PC-3 (cell line): ENCODE measurements at regions not wholly inside any gene's neighbourhood (a gene's known extent, or its start where the extent isn't known, plus 50 kb on each side); places are given as distances from the start of the nearest gene placed in this dataset.

Source experiments
- ATAC-seq: fragments of 200-7000 bp; cut with Tn5 transposase; 2 replicates; pipeline ENCODE4 v1.9.1; 2020; ENCODE audit warnings: mild to moderate bottlenecking, moderate library complexity
- BruUV-seq: library from RNA; stranded (reverse); fragments of 400-500 nt; replicated peaks from 2 replicates; lab custom pipeline; 2021; lab: Mats Ljungman, UMichigan
- CTCF ChIA-PET: fragments of 300-600 bp; sonication (Branson Sonifier 250); formaldehyde crosslinking; loops from one replicate; lab custom pipeline; 2022; ENCODE audit warnings: antibody characterized with exemption; lab: Charles Lee
- POLR2A ChIA-PET: fragments of 300-600 bp; sonication (Branson Sonifier 250); formaldehyde crosslinking; loops from one replicate; lab custom pipeline; 2022; ENCODE audit warnings: antibody characterized with exemption; ENCODE audit not compliant: unreplicated experiment; lab: Charles Lee
- DNase-seq: peaks from one replicate; pipeline ENCODE4 v3.0.0-alpha.2; 2015
- H2AFZ ChIP-seq: fragments of 300-600 bp; sonication (generic); 2 replicates; pipeline ENCODE4 v1.6.0; 2016; ENCODE audit warnings: antibody characterized with exemption, low read length
- H3F3A ChIP-seq: fragments of 300-600 bp; sonication (generic); one replicate; pipeline ENCODE4 v1.6.0; 2017; ENCODE audit warnings: antibody characterized with exemption, low read length, control low read depth, mild to moderate bottlenecking; ENCODE audit not compliant: unreplicated experiment
- H3K27ac ChIP-seq: fragments of 300-600 bp; sonication (generic); 2 replicates; pipeline ENCODE4 v1.5.1; 2016; ENCODE audit warnings: mild to moderate bottlenecking, low read length
- H3K27me3 ChIP-seq: fragments of 300-600 bp; sonication (generic); 2 replicates; pipeline ENCODE4 v1.6.1; 2016; ENCODE audit warnings: low read length, mixed read lengths
- H3K36me3 ChIP-seq: fragments of 300-600 bp; sonication (generic); 2 replicates; pipeline ENCODE4 v1.6.1; 2016; ENCODE audit warnings: low read depth, mixed run types, low read length, mixed read lengths
- H3K4me1 ChIP-seq: fragments of 300-600 bp; sonication (generic); 2 replicates; pipeline ENCODE4 v1.5.1; 2016; ENCODE audit warnings: low read length; ENCODE audit not compliant: insufficient read depth
- H3K4me2 ChIP-seq: fragments of 300-600 bp; sonication (generic); 2 replicates; pipeline ENCODE4 v1.6.0; 2016; ENCODE audit warnings: low read length
- H3K4me3 ChIP-seq: fragments of 300-600 bp; sonication (generic); 2 replicates; pipeline ENCODE4 v1.5.1; 2016; ENCODE audit warnings: mild to moderate bottlenecking, low read length, mixed read lengths
- H3K79me2 ChIP-seq: fragments of 300-600 bp; sonication (generic); 2 replicates; pipeline ENCODE4 v1.6.1; 2017; ENCODE audit warnings: low read length, mixed read lengths
- H3K9ac ChIP-seq: fragments of 300-600 bp; sonication (generic); 2 replicates; pipeline ENCODE4 v1.6.0; 2016; ENCODE audit warnings: mild to moderate bottlenecking, low read length
- H3K9me2 ChIP-seq: fragments of 300-600 bp; sonication (generic); replicated peaks from 2 replicates; pipeline ENCODE4 v1.6.1; 2016; ENCODE audit warnings: mixed run types, low read length, mixed read lengths
- H3K9me3 ChIP-seq: fragments of 300-600 bp; sonication (generic); 2 replicates; pipeline ENCODE4 v1.6.1; 2016; ENCODE audit warnings: low read length, mixed read lengths
- H4K20me1 ChIP-seq: fragments of 300-600 bp; sonication (generic); 2 replicates; pipeline ENCODE4 v1.6.1; 2016; ENCODE audit warnings: low read length, mixed read lengths
- EZH2 ChIP-seq: fragments of 300-600 bp; sonication (generic); IDR thresholded peaks from one replicate; pipeline ENCODE4 v1.6.1; 2017; ENCODE audit warnings: antibody characterized with exemption, mild to moderate bottlenecking, low read length; ENCODE audit not compliant: unreplicated experiment
- EZH2phosphoT487 ChIP-seq: fragments of 300-600 bp; sonication (generic); IDR thresholded peaks from 2 replicates; pipeline ENCODE4 v1.6.1; 2018; ENCODE audit warnings: mild to moderate bottlenecking, antibody characterized with exemption, low read length, borderline replicate concordance
- intact Hi-C: fragments of 100-400 bp; cut with micrococcal nuclease; formaldehyde crosslinking; loops from 2 replicates; pipeline ENCODE4 v1.9.0; 2023
- TF ChIP-seq, protein P1 (sequence below): fragments of 300-600 bp; sonication (generic); conservative IDR thresholded peaks from 2 replicates; pipeline ENCODE4 v1.5.1; 2017; ENCODE audit warnings: antibody characterized with exemption, low read depth, mild to moderate bottlenecking, low read length

DNA sequence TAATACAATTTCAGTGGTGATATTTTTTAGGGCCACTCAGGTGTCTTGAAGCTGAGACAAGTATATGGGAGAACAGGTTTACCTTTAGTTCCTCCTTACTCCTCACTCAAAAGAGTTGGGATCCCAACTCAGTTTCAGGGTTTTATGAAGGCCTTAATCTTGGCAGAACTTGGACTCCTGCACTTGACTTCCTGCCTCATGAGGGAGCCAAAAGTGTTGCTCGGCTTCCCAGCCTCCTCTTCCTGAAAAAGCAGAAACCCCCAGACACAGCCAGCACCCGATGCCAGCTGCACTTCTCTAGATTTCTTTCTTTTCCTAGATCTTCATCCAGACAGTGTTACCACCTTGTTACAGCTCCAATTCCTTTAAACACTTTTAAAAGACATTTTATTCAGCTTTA lies 70.8 kb upstream of the TMPRSS2 start:
- Histone ChIP-seq H3K27ac (no peak overlapping the region), H3K4me3 (no peak overlapping the region), H3K27me3 (no peaks in the 10 kb centered on the region), H3F3A (peaks cover 6% of the 10 kb centered on the region), H4K20me1 (no peaks in the 10 kb centered on the region), H3K4me1 (peaks cover 53% of the 10 kb centered on the region), H3K4me2 (no peak overlapping the region), H3K36me3 (0 out of 2 replicates have a peak, but pooled peaks cover 4% of the 10 kb centered on the region), H2AFZ (no peak overlapping the region), H3K9me3 (no peaks in the 10 kb centered on the region), H3K9me2 (no peaks in the 10 kb centered on the region), H3K9ac (no peak overlapping the region), H3K79me2 (no peaks in the 10 kb centered on the region)
- no TSS peak for BruUV-seq
- ATAC-seq (no peak), DNase-seq (no peak)
- intact Hi-C loops = no loop called here
- ChIA-PET POLR2A (no interaction called here), CTCF (no interaction called here)
- TF ChIP-seq, protein P1, sequence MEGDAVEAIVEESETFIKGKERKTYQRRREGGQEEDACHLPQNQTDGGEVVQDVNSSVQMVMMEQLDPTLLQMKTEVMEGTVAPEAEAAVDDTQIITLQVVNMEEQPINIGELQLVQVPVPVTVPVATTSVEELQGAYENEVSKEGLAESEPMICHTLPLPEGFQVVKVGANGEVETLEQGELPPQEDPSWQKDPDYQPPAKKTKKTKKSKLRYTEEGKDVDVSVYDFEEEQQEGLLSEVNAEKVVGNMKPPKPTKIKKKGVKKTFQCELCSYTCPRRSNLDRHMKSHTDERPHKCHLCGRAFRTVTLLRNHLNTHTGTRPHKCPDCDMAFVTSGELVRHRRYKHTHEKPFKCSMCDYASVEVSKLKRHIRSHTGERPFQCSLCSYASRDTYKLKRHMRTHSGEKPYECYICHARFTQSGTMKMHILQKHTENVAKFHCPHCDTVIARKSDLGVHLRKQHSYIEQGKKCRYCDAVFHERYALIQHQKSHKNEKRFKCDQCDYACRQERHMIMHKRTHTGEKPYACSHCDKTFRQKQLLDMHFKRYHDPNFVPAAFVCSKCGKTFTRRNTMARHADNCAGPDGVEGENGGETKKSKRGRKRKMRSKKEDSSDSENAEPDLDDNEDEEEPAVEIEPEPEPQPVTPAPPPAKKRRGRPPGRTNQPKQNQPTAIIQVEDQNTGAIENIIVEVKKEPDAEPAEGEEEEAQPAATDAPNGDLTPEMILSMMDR = no peak
- no peak for TF ChIP-seq EZH2phosphoT487
- TF ChIP-seq EZH2 = no peak

DNA sequence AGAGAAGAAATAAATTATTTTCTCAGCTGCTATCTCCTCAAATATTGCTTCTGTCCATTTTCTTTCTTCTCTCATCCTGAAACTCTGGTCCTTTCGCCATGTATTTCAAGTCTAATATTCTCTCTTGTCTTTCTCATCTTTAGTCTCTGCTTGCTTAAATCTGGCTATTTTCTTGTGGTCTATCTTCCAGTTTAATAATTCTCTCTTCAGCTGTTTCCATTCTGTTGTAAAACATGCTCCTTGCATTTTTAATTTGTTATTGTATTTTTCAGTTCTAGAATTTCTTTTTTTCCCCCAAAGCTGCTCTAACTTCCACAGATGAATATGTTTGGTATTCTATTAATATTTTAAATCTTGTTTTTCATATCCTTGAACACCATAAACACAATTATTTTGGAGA lies 70.1 kb upstream of the TMPRSS2 start:
- H3K4me2 ChIP-seq = no peak overlapping the region
- no peaks in the 10 kb centered on the region for H3K79me2 ChIP-seq
- H3F3A ChIP-seq = peaks cover 6% of the 10 kb centered on the region
- TF ChIP-seq EZH2 (no peak), EZH2phosphoT487 (no peak)
- TF ChIP-seq, protein P1 = no peak
- H3K9me3 ChIP-seq = no peaks in the 10 kb centered on the region
- no peak overlapping the region for H3K4me3 ChIP-seq
- H2AFZ ChIP-seq = no peak overlapping the region
- ChIA-PET POLR2A (no interaction called here), CTCF (no interaction called here)
- intact Hi-C loops = no loop called here
- DNase-seq = no peak
- no peaks in the 10 kb centered on the region for H3K9me2 ChIP-seq
- H4K20me1 ChIP-seq = no peaks in the 10 kb centered on the region
- H3K9ac ChIP-seq = no peak overlapping the region
- no peak for ATAC-seq
- no peaks in the 10 kb centered on the region for H3K27me3 ChIP-seq
- H3K27ac ChIP-seq = no peak overlapping the region
- no TSS peak for BruUV-seq
- H3K4me1 ChIP-seq = peaks cover 46% of the 10 kb centered on the region
- H3K36me3 ChIP-seq = 0 out of 2 replicates have a peak, but pooled peaks cover 4% of the 10 kb centered on the region

DNA sequence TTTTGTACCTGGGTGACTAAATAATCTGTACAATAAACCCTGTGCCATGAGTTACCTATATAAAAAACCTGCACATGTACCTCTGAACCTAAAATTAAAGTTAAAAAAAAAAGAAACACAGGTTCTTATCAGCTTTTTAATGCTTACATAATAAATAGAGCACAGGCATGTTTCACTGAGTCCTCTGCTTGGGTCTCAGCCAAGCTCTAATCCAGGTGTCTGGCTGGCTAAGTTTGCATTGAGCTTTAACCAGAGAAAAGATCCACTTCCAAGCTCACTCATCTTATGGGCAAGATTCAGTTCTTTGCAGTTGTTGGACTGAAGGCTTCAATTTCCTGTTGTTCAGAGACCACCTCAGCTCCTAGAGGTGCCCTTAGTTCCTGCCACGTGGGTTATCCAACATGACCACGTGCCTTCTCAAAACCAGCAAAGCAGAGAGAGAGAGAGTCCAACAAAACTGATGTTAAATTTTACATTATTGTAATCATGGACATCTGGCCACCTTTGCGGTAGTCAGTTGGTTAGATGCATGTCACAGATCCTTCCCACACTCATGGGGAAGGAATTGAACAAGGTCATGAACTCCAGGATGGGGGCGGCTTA lies 68.2 kb upstream of the TMPRSS2 start:
- H3K9ac ChIP-seq = no peak overlapping the region
- no peaks in the 10 kb centered on the region for H3K9me3 ChIP-seq
- TF ChIP-seq, protein P1 = no peak
- TF ChIP-seq EZH2phosphoT487 = no peak
- no peak for TF ChIP-seq EZH2
- H3K27ac ChIP-seq = no peak overlapping the region
- no TSS peak for BruUV-seq
- no peak for ATAC-seq
- H2AFZ ChIP-seq = no peak overlapping the region
- no peaks in the 10 kb centered on the region for H3K79me2 ChIP-seq
- CTCF ChIA-PET = no interaction called here
- peaks cover 6% of the 10 kb centered on the region for H3F3A ChIP-seq
- peaks cover 28% of the 10 kb centered on the region for H3K4me1 ChIP-seq
- 0 out of 2 replicates have a peak, but pooled peaks cover 4% of the 10 kb centered on the region for H3K36me3 ChIP-seq
- H3K4me3 ChIP-seq = no peak overlapping the region
- no peak for DNase-seq
- POLR2A ChIA-PET = no interaction called here
- no peaks in the 10 kb centered on the region for H3K27me3 ChIP-seq
- no peaks in the 10 kb centered on the region for H3K9me2 ChIP-seq
- H3K4me2 ChIP-seq = no peak overlapping the region
- no peaks in the 10 kb centered on the region for H4K20me1 ChIP-seq
- intact Hi-C loops = no loop called here
